HG02571 (cell line): ENCODE measurements at regions not wholly inside any gene's neighbourhood (a gene's known extent, or its start where the extent isn't known, plus 50 kb on each side); places are given as distances from the start of the nearest gene placed in this dataset.
"Not testable (repeated sequence)": the region's sequence is repeated elsewhere in the genome, so short reads cannot be mapped to it uniquely, and the experiment has no call there.

Experiments
- ATAC-seq: cut with Tn5 transposase; IDR thresholded peaks from one replicate; pipeline ENCODE4 v1.9.1; 2021; ENCODE audit warnings: mild to moderate bottlenecking, moderate library complexity; ENCODE audit not compliant: unreplicated experiment

DNA sequence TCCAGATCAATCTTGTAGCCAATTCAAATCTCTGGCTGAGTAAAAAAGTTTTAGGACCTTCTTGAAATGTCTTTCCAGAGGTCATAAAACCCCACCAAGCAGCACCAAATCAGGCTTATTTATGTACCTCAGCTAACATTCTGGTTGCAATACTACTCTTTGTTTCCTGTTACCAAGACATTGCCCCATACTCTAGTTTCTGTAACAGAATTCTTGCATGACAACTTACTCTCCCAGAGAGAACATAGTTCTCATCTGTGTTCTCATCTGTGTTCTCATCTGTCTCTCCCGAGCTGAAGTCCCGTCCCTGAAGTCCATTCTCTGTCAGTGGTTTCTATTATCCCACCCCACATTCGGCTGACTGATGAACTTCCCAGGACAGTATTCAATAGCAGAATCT, 1285.1 kb downstream of the XPNPEP1 start:
- no peak for ATAC-seq

DNA sequence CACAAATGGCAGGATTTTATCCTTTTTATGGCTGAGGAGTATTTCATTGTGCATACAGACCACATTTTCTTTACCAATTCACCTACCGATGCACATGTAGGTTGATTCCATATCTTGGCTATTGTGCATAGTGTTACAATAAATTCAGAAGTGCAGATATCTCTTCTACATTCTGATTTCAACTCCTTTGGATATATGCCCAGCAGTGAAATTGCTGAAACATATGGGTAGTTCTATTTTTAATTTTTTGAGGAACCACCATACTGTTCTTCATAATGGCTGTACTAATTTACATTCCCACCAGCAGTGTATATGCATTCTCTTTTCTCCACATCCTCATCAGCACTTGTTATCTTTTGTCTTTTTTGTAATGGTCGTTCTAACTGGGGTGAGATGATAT, 1290.3 kb downstream of the XPNPEP1 start:
- no peak for ATAC-seq

DNA sequence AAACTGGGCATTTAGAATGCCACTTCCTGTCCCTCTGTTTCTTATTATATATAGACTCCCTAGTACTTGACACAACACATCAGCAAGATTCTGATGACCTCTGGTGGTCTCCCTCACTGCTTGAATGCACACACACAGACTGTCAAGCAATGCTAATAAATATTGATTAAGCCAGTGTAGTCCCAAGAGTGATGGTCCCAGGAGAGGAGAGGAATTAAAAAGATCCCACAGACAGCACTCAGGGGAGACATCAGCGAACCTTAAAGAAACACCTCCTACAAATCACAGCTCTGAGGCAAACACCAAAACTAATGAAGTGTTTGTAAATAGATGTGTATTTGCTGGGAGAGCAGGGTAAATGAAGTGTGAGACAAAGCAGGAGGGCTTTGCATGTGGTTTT, 1291.2 kb downstream of the XPNPEP1 start:
- no peak for ATAC-seq

DNA sequence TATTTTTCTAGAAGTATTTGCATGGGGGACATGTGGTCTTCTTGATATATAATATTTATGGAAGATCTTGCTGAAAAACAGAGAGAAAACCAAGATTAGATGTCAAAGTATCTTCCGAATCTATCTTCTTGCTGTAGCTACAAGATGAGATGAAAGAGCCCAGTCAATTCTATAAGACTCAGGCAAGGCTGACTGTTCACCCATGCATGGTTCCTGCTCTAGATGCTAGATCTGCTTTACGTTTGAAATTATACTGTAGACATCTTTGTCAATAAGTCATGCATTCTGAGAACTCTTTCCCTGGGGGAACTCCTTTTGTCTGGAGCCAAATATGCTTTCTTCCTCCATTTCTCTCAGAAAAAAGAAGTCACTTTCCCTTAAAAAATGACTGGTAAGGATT, 1292.0 kb downstream of the XPNPEP1 start:
- ATAC-seq, result no peak

DNA sequence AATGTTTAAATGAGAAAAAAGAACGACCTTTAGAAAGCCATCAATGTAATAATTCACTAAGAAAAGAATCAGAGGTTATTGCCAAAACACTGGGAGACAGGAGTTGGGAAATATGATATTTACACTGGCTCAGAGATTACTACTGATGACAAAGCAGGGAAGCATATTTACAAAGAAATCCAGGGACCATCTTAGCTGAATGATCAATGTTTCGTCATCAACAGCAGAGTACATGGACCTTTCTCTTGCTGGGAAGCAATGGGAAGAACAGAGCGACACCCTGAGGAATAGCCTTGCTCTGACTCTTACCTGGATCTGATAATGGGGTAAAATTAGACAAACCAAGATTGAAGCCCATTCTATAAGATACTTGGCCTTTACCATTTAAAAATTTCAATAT, 1293.5 kb downstream of the XPNPEP1 start:
- ATAC-seq, result no peak

DNA sequence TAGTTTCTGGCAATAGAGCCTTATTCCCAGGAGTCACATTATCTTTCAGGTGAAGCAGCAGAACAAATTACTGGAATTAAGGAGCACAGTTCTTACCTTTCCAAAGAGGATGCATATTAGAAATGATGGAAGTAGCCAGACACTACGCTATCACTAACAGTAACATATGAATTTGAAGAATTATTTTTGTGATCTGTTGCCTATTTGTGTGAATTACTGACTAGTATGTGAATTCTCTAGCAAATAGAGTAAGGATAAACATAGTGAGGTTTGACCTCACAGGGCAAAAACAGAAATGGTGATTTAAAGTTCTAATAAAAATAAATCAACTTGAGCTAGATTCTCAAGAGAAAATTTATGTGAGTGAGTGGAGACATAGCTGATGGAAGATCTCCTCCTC, 1299.3 kb downstream of the XPNPEP1 start:
- ATAC-seq, result no peak

DNA sequence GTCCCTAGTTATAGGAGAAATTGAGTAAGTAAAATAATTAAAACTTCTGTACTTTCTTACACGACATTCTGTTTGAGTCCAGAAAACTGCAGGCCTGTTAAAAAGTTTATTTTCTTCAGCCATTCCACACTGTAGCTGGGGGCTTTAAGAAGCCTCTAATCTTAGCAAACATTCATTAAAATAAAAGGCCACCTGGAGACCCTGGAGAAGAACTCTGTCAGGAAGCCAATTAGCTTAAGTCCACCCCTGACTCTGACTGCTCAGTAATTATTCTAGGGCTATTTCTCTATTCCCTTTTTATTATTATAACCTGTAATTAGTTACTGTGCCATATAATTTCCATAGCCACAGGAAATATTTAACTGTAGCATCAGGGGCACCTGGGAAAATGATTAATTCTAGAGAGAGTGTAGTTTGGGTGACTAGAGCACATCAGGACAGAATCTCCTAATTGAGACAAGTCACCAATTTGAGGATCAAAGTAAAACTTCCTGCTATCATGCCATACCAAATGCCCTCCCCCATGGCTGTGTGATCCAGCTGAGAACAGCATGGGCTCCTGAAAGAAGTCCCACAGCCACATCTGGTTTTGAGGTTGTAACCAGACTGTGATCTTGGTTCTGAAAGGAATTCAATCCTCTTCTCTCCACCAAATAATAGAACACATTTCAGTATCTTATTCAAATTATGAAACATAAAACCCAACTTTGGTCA, 1302.3 kb downstream of the XPNPEP1 start:
- ATAC-seq, result no peak

DNA sequence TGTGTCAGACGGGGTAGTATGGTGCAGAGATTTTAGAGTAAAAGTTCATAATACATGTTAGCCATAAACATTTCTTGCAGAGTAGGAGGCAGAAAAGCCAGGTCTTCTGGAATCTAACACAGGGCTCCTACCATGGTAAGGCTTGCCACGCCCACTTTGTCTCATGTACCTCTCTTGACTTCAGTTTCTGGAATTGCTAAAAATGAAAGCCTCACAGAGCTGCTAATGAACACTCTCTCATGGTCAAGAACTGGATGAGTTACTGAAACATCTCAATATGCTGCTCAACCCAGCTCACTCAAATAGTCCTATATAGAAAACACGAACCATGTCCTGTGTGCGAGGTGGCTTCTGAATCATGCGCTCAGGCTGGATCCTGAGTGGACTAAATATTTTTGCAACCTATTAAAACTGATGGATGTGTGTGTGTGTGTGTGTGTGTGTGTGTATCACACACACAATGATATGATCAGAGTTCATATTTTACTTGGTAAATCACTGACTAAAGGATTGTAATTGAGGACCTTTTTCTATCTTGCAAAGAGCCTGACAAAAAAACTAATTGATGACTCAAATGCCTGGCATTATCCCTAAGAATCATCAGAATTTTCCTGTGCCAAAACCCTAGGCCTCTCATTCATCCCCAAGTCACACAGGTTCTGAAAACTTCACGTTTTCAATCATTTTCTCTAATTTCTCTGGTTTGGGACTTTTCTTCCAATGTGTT, 1306.6 kb downstream of the XPNPEP1 start:
- no peak for ATAC-seq

DNA sequence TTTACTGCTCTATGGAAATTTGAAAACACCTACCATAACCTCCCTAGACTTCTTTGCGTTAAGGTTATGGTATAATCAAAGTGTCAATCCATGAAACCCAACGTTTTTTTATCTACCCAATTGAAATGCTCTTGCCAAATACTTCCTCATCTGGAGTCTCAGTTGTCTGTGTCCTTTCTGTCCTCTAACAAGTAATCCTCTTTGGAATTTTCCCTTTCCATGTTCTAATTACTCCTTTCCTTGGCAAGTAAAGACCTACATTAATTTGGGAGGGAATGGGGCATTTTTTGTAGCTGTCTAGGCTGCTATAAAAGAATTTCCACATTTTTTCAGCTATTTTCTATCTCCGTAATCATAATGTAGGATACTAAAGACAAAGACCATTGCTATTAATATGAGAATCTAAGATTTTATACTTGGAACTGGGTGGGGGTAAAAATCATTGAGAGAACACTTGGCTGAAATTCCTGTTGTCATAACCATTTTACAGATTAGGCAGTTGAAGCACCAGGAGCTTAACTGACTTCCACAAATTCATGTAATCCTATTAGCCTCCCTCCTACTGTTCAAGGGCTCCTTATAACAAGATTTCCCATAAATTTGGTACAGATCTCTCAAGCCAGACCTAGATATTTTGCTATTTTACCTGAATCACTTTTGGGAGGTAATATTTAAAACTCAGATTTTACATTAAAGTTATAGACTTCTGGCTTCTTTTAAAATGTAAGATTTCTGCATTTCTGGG, 1307.6 kb downstream of the XPNPEP1 start:
- ATAC-seq, result no peak

DNA sequence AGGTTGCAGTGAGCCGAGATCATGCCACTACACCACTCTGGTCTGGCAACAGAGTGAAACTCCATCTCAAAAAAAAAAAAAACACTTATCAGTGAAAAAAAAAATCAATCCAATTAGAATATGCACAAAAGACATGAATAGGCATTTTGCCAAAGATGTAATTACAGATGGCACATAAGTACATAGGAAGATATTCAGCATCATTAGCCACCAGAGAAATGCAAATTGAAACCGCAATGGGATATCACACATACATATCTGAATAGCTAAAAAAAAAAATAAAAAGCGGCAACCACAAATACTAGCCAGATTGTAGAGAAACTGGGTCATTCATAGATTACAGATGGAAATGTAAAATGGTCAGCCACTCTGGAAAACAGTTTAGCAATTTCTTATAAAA, 1310.8 kb downstream of the XPNPEP1 start:
- no peak for ATAC-seq

DNA sequence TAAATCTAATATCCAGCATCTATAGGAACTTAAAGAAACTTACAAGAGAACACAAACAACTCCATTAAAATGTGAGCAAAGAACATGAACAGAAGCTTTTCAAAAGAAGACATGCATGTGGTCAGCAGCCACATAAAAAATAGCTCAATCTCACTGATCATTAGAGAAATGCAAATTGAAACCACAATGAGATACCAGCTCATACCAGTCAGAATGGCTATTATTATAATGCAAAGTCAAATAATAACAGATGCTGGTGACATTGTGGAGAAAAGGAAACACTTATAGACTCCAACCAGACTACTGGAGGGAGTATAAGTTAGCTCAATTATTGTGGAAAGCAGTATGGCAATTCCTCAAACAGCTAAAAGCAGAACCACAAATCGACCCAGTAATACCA, 1314.5 kb downstream of the XPNPEP1 start:
- ATAC-seq, result no peak

DNA sequence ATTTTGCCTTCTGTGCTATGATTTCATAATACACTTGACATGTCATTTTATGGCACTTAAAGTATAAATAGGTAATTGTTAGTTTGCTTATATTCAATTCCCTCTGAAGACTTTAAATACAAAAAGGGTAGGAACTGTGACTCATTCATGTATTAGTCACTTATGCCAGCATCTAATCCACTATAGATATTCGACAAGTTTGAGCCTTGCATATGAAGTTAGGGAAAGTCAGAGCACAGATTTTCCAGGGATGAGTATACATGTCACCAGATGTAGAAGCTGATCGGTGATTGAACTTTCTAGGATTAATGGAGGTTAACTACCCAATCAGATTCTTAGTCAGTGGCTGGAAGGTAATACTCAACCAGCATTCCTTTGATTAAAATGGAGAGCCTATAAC, 1321.5 kb downstream of the XPNPEP1 start:
- no peak for ATAC-seq

DNA sequence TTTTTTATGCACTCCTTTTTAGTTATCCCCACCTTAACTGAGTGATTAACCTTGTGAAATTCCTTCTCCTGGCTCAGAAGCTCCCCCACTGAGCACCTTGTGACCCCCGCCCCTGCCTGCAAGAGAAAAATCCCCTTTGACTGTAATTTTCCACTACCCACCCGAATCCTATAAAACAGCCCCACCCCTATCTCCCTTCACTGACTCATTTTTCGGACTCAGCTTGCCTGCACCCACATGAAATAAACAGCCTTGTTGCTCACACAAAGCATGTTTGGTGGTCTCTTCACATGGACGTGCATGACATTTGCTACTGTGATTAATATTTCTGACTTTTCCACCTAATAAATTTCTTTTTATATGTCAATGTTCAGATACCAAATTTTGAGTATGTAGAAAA, 1322.8 kb downstream of the XPNPEP1 start:
- ATAC-seq, result not testable (repeated sequence)

DNA sequence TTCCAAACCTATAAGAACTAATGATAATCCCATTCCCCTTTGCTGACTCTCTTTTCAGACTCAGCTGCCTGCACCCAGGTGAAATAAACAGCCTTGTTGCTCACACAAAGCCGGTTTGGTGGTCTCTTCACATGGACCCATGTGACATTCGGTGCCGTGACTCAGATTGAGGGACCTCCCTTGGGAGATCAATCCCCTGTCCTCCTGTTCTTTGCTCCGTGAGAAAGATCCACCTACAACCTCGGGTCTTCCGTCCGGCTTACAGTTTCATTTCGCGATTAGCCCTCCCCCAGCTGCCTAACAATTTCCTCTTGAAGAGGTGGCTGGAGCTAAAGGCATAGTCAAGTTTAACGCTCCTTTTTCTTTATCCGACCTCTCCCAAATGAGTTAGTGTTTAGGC, 1324.0 kb downstream of the XPNPEP1 start:
- not testable (repeated sequence) for ATAC-seq

DNA sequence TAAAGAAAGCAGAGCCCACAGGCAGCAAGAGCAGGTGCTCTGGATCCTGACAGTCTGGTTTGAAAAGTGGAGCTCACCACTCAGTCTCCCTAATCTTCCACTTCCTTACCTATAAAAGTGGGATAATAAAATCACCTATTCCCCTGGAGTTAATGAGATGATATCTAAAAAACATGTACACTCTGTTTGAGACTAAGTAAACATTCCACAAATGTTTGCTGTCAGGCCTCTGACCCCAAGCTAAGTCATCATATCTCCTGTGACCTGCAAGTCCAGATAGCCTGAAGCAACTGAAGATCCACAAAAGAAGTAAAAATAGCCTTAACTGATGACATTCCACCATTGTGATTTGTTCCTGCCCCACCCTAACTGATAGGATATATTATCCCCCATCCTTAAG, 1324.5 kb downstream of the XPNPEP1 start:
- ATAC-seq, result no peak

DNA sequence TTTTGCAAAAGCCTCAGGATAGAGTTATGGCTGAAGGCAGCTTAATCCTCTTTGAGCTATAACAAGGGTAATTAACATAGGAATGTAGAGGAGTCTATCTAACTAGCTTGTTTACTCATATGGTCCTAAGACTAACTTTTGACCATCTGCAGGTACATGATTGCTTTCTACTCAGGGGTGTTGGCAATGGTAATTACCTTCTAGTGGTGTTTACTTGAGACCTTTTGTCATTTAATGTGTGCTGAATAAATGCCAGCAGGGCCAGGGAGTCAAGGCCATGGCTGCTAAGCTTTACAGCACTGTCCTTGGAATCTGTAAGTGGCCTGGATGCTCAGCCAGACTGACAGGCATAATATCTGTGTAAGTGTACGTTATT, 1325.0 kb downstream of the XPNPEP1 start:
- no peak for ATAC-seq

DNA sequence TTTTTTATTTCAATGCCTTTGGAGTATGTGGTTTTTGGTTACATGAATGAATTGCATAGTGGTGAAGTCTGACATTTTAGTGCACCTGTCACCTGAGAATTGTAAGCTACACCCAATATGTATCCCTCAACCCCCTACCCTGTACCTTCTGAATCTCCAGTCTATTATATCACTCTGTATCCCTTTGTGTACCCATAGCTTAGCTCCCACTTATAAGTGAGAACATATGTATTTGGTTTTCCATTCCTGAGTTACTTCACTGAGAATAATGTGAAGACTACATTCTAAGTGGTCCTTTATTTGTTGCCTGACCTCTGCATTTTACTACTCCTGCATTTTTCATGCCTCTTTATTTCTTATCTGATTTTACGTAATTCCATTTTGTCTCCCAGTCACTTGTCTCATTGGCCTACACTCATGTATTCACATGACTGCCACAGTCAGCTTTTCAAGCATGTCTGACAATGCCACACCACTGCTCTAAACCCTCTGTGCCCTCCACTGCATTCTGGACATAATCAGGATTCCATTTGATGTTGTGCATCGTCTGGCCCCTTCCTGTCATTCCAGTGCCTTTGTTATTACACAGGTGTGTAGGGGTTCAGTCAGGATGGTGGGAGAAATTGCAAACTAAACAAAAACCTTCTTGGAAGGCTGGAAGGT, 1325.5 kb downstream of the XPNPEP1 start:
- ATAC-seq, result no peak

DNA sequence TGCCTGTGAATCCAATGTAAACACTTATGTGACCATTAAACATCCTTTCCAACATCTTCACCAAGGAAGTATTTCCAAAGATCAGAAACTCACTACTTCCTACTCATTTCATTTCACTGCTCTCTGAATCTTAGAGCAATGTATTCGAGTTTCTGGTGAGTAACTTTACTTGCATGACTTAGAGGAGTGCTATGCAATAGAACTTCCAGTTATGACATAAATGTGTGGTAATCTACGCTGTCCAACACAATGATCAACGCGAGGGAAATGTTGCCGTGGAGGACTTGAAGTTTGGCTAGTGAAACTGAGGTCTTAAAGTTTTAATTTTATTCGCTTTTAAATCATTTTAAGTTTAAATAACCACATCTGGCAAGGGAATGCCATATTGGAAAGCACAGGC, 1326.3 kb downstream of the XPNPEP1 start:
- no peak for ATAC-seq

DNA sequence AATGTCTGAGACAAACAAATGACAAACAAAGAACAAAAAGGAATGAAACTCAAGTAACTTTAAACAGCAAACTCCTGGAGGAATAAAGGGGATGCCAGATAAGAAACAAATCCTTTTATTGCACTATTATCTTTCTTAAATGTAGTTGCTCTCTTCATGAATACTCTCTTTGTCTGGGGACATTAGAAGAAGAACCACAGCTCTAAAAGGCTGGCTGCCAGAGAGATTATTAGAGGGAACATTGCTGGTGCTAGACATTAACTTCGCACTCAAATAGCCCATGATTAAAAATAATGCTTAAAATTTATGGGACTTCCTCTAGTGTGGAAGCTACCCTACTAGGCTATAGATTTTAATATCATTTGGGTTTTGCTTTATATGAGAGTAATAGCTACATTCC, 1330.4 kb downstream of the XPNPEP1 start:
- ATAC-seq, result no peak

DNA sequence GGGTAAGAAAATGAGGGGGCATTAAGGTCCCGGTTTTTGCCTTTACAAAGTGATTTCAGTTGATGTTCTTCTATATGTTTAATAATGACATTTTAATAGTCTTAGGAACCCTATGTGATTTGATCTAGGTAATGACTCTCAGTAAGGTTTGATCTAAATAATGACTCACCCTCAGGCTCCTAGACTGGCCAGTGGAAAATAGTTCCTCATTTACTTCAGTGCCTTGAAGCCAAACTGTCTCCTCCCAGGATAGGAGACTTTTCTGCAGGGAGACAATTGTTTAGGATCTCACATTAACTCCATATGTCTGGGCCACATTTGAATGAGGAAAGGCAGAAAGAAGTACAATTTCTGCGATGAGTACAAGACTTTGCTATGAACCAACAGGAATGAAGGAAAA, 1331.9 kb downstream of the XPNPEP1 start:
- ATAC-seq, result no peak

DNA sequence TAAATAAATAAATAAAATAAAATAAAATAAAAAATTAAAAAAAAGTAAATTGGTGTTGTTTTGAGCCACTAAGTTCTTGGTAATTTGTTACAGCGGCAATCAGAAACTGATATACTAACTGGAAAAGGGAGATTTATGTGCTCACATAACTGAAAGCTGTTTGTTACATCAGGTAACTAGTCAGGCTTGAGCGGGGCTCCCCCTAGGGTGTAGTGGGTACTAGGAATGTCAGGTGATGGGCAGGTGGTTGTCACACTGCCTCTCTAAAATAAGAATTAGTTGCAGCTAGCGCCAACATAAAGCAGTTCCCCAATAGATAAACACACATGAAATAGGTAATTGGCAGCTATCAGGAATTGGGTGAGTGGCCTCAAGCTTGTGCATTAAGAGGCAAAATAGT, 1336.9 kb downstream of the XPNPEP1 start:
- ATAC-seq, result no peak

DNA sequence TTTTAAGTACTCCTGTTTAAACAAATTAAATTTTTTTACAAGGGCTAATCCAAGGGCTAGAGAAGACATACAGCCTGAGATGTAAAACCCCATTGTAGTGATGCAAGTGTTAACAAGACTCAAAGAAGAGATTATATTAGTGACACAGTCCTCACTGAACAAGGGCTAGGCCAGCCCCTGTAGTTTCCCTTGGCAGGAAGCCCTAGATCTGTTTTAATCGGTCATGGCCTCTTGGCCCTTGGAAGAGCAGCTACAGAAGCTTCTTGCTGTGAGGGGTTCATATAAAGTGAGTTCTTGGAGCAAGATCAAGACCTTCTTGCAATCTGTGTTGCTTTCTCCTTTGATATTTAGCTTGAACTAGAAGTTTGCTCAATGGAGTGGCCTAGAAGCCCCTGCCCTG, 1339.4 kb downstream of the XPNPEP1 start:
- ATAC-seq, result no peak
